Neural progenitor cell (in vitro differentiated cells): ENCODE measurements at regions not wholly inside any gene's neighbourhood (a gene's known extent, or its start where the extent isn't known, plus 50 kb on each side); places are given as distances from the start of the nearest gene placed in this dataset.

Source experiments
- DNase-seq: peaks from one replicate; pipeline ENCODE4 v3.0.0-alpha.2; 2016; ENCODE audit warnings: low spot score
- H2AFZ ChIP-seq: fragments of 200-600 bp; sonication (generic); replicated peaks from 2 replicates; pipeline ENCODE4 v1.6.1; 2016; ENCODE audit warnings: antibody characterized with exemption
- H3F3A ChIP-seq: fragments of 200-600 bp; sonication (generic); 2 replicates; pipeline ENCODE4 v1.6.1; 2016; ENCODE audit warnings: antibody characterized with exemption, low read depth
- H3K27ac ChIP-seq: fragments of 200-600 bp; sonication (generic); 2 replicates; pipeline ENCODE4 v1.5.1; 2016; ENCODE audit warnings: mild to moderate bottlenecking
- H3K27me3 ChIP-seq: fragments of 200-600 bp; sonication (generic); 2 replicates; pipeline ENCODE4 v1.6.1; 2016; ENCODE audit warnings: mild to moderate bottlenecking, moderate library complexity
- H3K36me3 ChIP-seq: fragments of 200-600 bp; sonication (generic); 2 replicates; pipeline ENCODE4 v1.5.1; 2016
- H3K4me1 ChIP-seq: fragments of 200-600 bp; sonication (generic); 2 replicates; pipeline ENCODE4 v1.6.1; 2016; ENCODE audit warnings: mixed run types
- H3K4me2 ChIP-seq: fragments of 200-600 bp; sonication (generic); 2 replicates; pipeline ENCODE4 v1.6.1; 2016
- H3K4me3 ChIP-seq: fragments of 200-600 bp; sonication (generic); 2 replicates; pipeline ENCODE4 v1.5.1; 2016
- H3K79me2 ChIP-seq: fragments of 200-600 bp; sonication (generic); 2 replicates; pipeline ENCODE4 v1.6.1; 2016; ENCODE audit warnings: low read depth
- H3K9ac ChIP-seq: fragments of 200-600 bp; sonication (generic); 2 replicates; pipeline ENCODE4 v1.6.1; 2016
- H3K9me3 ChIP-seq: fragments of 200-600 bp; sonication (generic); 2 replicates; pipeline ENCODE4 v1.5.1; 2016; ENCODE audit warnings: low read depth
- H4K20me1 ChIP-seq: fragments of 200-600 bp; sonication (generic); 2 replicates; pipeline ENCODE4 v1.6.1; 2016; ENCODE audit warnings: low read depth
- H3K27ac Mint-ChIP-seq: 3 replicates; pipeline ENCODE4 v1.8.0; 2021; ENCODE audit warnings: mixed read lengths
- H3K27me3 Mint-ChIP-seq: 2 replicates; pipeline ENCODE4 v1.8.0; 2022; ENCODE audit warnings: low read depth, mild to moderate bottlenecking, inconsistent platforms, moderate library complexity, mixed read lengths; ENCODE audit not compliant: insufficient read depth
- H3K36me3 Mint-ChIP-seq: 3 replicates; pipeline ENCODE4 v1.8.0; 2021; ENCODE audit warnings: mixed read lengths
- H3K4me1 Mint-ChIP-seq: 3 replicates; pipeline ENCODE4 v1.8.0; 2021; ENCODE audit warnings: mixed read lengths
- H3K4me3 Mint-ChIP-seq: 3 replicates; pipeline ENCODE4 v1.8.0; 2021; ENCODE audit warnings: mild to moderate bottlenecking, moderate library complexity, mixed read lengths
- H3K9me3 Mint-ChIP-seq: 3 replicates; pipeline ENCODE4 v1.8.0; 2020; ENCODE audit warnings: mixed read lengths
- CTCF ChIP-seq: fragments of 200-600 bp; sonication (generic); IDR thresholded peaks from 2 replicates; pipeline ENCODE4 v1.5.1; 2017; ENCODE audit warnings: antibody characterized with exemption, mild to moderate bottlenecking
- EZH2 ChIP-seq: fragments of 200-600 bp; sonication (generic); IDR thresholded peaks from 2 replicates; pipeline ENCODE4 v1.6.1; 2017; ENCODE audit warnings: antibody characterized with exemption, mild to moderate bottlenecking, moderate library complexity
- EZH2phosphoT487 ChIP-seq: fragments of 200-600 bp; sonication (generic); IDR thresholded peaks from 2 replicates; pipeline ENCODE4 v1.6.1; 2017; ENCODE audit warnings: antibody characterized with exemption

- Histone ChIP-seq H3F3A (no peaks in the 10 kb centered on the region), H3K9me3 (no peaks in the 10 kb centered on the region), H3K4me2 (no peak overlapping the region), H3K36me3 (no peaks in the 10 kb centered on the region), H3K4me1 (peaks cover 11% of the 10 kb centered on the region), H3K27ac (no peak overlapping the region), H3K27me3 (no peaks in the 10 kb centered on the region), H4K20me1 (no peaks in the 10 kb centered on the region), H3K79me2 (no peaks in the 10 kb centered on the region), H3K4me3 (no peak overlapping the region), H3K9ac (no peak overlapping the region), H2AFZ (no peak overlapping the region)
- no peak for TF ChIP-seq CTCF
- TF ChIP-seq EZH2: no peak
- no peak for TF ChIP-seq EZH2phosphoT487
- H3K4me1 Mint-ChIP-seq: peaks cover 11% of the 10 kb centered on the region
- no peaks in the 10 kb centered on the region for H3K36me3 Mint-ChIP-seq
- no peak overlapping the region for H3K4me3 Mint-ChIP-seq
- peak overlapping the region; percentile 26 for H3K27ac Mint-ChIP-seq
- no peak for DNase-seq
- H3K9me3 Mint-ChIP-seq: no peaks in the 10 kb centered on the region
- H3K27me3 Mint-ChIP-seq: no peaks in the 10 kb centered on the region
Measured at GRCh38 chr15:62534996-62535395, 369.9 kb upstream of the C2CD4B start.

GRCh38 chr15:62539236-62539635 lies 374.2 kb upstream of the C2CD4B start:
- Histone ChIP-seq H3K79me2 (no peaks in the 10 kb centered on the region), H2AFZ (no peak overlapping the region), H3K9me3 (no peaks in the 10 kb centered on the region), H3K27ac (no peak overlapping the region), H3K9ac (no peak overlapping the region), H3K4me2 (no peak overlapping the region), H3K27me3 (no peaks in the 10 kb centered on the region), H3K36me3 (no peaks in the 10 kb centered on the region), H3K4me1 (peaks cover 5% of the 10 kb centered on the region), H3K4me3 (no peak overlapping the region), H4K20me1 (no peaks in the 10 kb centered on the region), H3F3A (no peaks in the 10 kb centered on the region)
- Mint-ChIP-seq H3K27me3 (no peaks in the 10 kb centered on the region), H3K4me1 (peaks cover 7% of the 10 kb centered on the region), H3K9me3 (no peaks in the 10 kb centered on the region), H3K27ac (no peak overlapping the region), H3K36me3 (no peaks in the 10 kb centered on the region), H3K4me3 (no peak overlapping the region)
- no peak for DNase-seq
- TF ChIP-seq EZH2phosphoT487 (no peak), EZH2 (no peak), CTCF (no peak)

GRCh38 chr15:62541250-62541649 lies 376.2 kb upstream of the C2CD4B start:
- Histone ChIP-seq H3K79me2 (no peaks in the 10 kb centered on the region), H3K36me3 (no peaks in the 10 kb centered on the region), H3K27ac (no peak overlapping the region), H4K20me1 (no peaks in the 10 kb centered on the region), H3F3A (no peaks in the 10 kb centered on the region), H3K4me1 (peaks cover 2% of the 10 kb centered on the region), H3K4me2 (no peak overlapping the region), H3K4me3 (no peak overlapping the region), H3K27me3 (no peaks in the 10 kb centered on the region), H3K9ac (no peak overlapping the region), H3K9me3 (no peaks in the 10 kb centered on the region), H2AFZ (no peak overlapping the region)
- Mint-ChIP-seq H3K9me3 (no peaks in the 10 kb centered on the region), H3K27ac (no peak overlapping the region), H3K36me3 (no peaks in the 10 kb centered on the region), H3K4me3 (no peak overlapping the region), H3K27me3 (peaks cover 2% of the 10 kb centered on the region), H3K4me1 (peaks cover 2% of the 10 kb centered on the region)
- no peak for DNase-seq
- TF ChIP-seq CTCF: no peak
- TF ChIP-seq EZH2phosphoT487: no peak
- TF ChIP-seq EZH2: no peak

- Histone ChIP-seq H3K79me2 (no peaks in the 10 kb centered on the region), H3K4me1 (no peaks in the 10 kb centered on the region), H3K9ac (no peak overlapping the region), H3K4me3 (no peak overlapping the region), H3K36me3 (no peaks in the 10 kb centered on the region), H3K27me3 (no peaks in the 10 kb centered on the region), H3K4me2 (no peak overlapping the region), H2AFZ (no peak overlapping the region), H3K27ac (no peak overlapping the region), H3K9me3 (no peaks in the 10 kb centered on the region), H4K20me1 (no peaks in the 10 kb centered on the region), H3F3A (no peaks in the 10 kb centered on the region)
- no peak overlapping the region for H3K4me3 Mint-ChIP-seq
- no peaks in the 10 kb centered on the region for H3K9me3 Mint-ChIP-seq
- H3K4me1 Mint-ChIP-seq: no peaks in the 10 kb centered on the region
- H3K36me3 Mint-ChIP-seq: no peaks in the 10 kb centered on the region
- H3K27me3 Mint-ChIP-seq: peaks cover 2% of the 10 kb centered on the region
- no peak for TF ChIP-seq CTCF
- TF ChIP-seq EZH2phosphoT487: no peak
- no peak for TF ChIP-seq EZH2
- H3K27ac Mint-ChIP-seq: no peak overlapping the region
- no peak for DNase-seq
Measured at GRCh38 chr15:62541846-62542245, 376.8 kb upstream of the C2CD4B start.
